Upper lobe of left lung (tissue), 6 donors: ENCODE measurements at regions not wholly inside any gene's neighbourhood (a gene's known extent, or its start where the extent isn't known, plus 50 kb on each side); places are given as distances from the start of the nearest gene placed in this dataset.

Experiments
- ATAC-seq, 2 donors: fragments of 200-7000 bp; cut with Tn5 transposase; one replicate each; pipeline ENCODE4 v1.9.1; 2022; ENCODE audit warnings: mild to moderate bottlenecking in 2 of 2, moderate library complexity in 2 of 2; ENCODE audit not compliant: low FRiP score in 2 of 2
- DNase-seq, 2 donors: peaks; one replicate each; pipeline ENCODE4 v3.0.0-alpha.2; 2019 to 2020
- H3K27ac ChIP-seq, 4 donors: fragments of 200-600 bp; sonication (generic); one replicate each; pipeline ENCODE4 v1.5.1; 2016 to 2019
- H3K27me3 ChIP-seq, 4 donors: fragments of 200-600 bp; sonication (generic); one replicate each; pipeline ENCODE4 v1.5.1; 2017 to 2019
- H3K36me3 ChIP-seq, 4 donors: fragments of 200-600 bp; sonication (generic); one replicate each; pipeline ENCODE4 v1.5.1; 2016 to 2019
- H3K4me1 ChIP-seq, 4 donors: fragments of 200-600 bp; sonication (generic); one replicate each; pipeline ENCODE4 v1.5.1; 2018 to 2019
- H3K4me3 ChIP-seq, 4 donors: fragments of 200-600 bp; sonication (generic); one replicate each; pipeline ENCODE4 v1.5.1; 2017 to 2019; ENCODE audit warnings: mild to moderate bottlenecking in 2 of 4, moderate library complexity in 1 of 4
- H3K9me3 ChIP-seq, 4 donors: fragments of 200-600 bp; sonication (generic); one replicate each; pipeline ENCODE4 v1.5.1; 2018 to 2019
- CTCF ChIP-seq, 6 experiments: fragments of 450-650 bp in 4 of 6; fragments of 200-600 bp in 2 of 6; sonication (generic) in 2 of 6; IDR thresholded peaks; one replicate each; pipeline ENCODE4 v1.5.1; 2016 to 2019; ENCODE audit warnings: antibody characterized with exemption in 6 of 6
- EP300 ChIP-seq, 4 donors: sonication (generic); formaldehyde crosslinking; IDR thresholded peaks; one replicate each; pipeline ENCODE4 v1.5.1; 2017; ENCODE audit warnings: antibody characterized with exemption in 4 of 4, control low read depth in 2 of 4
- POLR2A ChIP-seq, 4 donors: fragments of 450-650 bp; IDR thresholded peaks; one replicate each; pipeline ENCODE4 v1.5.1; 2016 to 2017; ENCODE audit warnings: antibody characterized with exemption in 4 of 4, mild to moderate bottlenecking in 2 of 4
- POLR2AphosphoS5 ChIP-seq, 2 donors: sonication (generic); formaldehyde crosslinking; IDR thresholded peaks; one replicate each; pipeline ENCODE4 v1.5.1; 2017; ENCODE audit warnings: antibody characterized with exemption in 2 of 2
- WGBS, 2 donors: methylation state at CpG; one replicate each; pipeline ENCODE4 v1.1.5; 2017 to 2018; 5-methylcytosine and 5-hydroxymethylcytosine counted together
- donor health status: DM: no; HTN: no; CAD: no; lungs with moderate emphysema.
- donor health status: DM: no; HTN: yes; CAD: no; lungs with severe emphysema.

DNA sequence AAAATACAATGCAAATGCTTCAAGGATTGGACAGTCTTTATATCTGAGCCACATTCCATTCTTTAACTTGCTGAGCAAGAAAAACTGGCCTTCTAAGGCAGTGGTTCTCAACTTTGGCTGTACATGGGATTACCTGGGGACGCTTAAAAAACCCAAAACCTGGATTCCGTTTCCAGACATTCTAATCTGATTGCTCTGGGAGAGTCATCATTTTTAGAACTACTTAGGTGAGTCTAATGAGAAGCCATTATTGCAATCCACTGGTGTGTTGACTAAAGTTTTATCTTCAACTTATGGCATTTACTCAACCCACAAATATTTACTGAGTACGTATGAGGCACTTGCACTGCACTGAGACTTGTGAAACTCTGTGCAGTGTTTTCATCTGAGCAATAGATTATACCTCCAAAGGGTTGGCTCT, 195.7 kb upstream of the ATP11B start:
- Histone ChIP-seq H3K27ac (no peak overlapping the region), H3K27me3 (no peaks in the 10 kb centered on the region), H3K9me3 (no peaks in the 10 kb centered on the region), H3K4me1 (no peaks in the 10 kb centered on the region), H3K4me3 (no peak overlapping the region), H3K36me3 (no peaks in the 10 kb centered on the region)
- ATAC-seq, result no peak
- TF ChIP-seq EP300 (IDR thresholded peaks at IDR 0.05) (no peak), CTCF (IDR thresholded peaks at IDR 0.05) (no peak), POLR2A (IDR thresholded peaks at IDR 0.05) (no peak), POLR2AphosphoS5 (IDR thresholded peaks at IDR 0.05) (no peak)
- no peak for DNase-seq
- WGBS, 2 donors, result 70 to 75% methylated on average over 3 of the region's 3 CpGs

DNA sequence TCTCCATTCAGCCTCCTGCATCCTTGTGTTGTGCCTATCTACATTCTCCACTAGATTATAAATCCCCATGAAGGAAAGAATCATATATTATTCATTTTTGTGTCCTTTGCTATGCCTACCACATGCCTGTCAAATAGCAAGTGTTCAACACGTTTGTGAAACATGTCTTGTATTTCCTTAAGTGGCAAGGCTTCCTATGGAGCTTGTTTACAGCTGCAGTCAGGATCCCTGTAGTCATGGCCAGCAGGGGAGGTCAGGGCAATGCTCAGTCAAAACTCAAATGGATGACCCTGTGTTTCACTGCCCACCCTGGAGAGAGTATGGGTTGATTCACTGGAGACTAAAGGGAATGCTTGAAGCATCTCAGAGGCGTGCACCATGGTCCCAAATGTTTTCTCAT, 191.7 kb upstream of the ATP11B start:
- WGBS, 2 donors, result 63 to 74% methylated on average over 2 of the region's 2 CpGs
- H3K36me3 ChIP-seq, result no peaks in the 10 kb centered on the region
- H3K4me1 ChIP-seq, result no peaks in the 10 kb centered on the region
- ATAC-seq (no peak), DNase-seq (no peak)
- TF ChIP-seq POLR2AphosphoS5 (IDR thresholded peaks at IDR 0.05) (no peak), CTCF (IDR thresholded peaks at IDR 0.05) (no peak), POLR2A (IDR thresholded peaks at IDR 0.05) (no peak), EP300 (IDR thresholded peaks at IDR 0.05) (no peak)
- H3K9me3 ChIP-seq, result no peaks in the 10 kb centered on the region
- no peaks in the 10 kb centered on the region for H3K27me3 ChIP-seq
- no peak overlapping the region for H3K27ac ChIP-seq
- no peak overlapping the region for H3K4me3 ChIP-seq

DNA sequence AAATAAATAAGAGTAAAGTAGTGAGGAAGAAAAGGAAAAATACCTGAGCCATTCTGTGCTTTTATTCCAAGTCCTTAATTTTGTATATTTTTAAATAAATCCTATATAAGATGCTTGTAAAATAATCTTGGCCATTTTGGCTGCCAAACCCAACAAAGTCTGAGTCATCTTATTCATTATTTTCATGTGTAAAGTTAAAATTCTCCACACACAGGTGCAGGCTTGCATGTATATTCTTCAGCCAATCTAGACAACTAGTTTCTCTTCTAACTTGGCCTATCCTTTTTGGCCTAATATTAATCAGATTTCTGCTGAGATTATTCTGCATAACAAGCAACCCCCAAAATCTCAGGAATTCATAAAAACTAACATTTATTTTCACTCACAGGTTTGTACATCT, 189.8 kb upstream of the ATP11B start:
- ATAC-seq, result no peak

DNA sequence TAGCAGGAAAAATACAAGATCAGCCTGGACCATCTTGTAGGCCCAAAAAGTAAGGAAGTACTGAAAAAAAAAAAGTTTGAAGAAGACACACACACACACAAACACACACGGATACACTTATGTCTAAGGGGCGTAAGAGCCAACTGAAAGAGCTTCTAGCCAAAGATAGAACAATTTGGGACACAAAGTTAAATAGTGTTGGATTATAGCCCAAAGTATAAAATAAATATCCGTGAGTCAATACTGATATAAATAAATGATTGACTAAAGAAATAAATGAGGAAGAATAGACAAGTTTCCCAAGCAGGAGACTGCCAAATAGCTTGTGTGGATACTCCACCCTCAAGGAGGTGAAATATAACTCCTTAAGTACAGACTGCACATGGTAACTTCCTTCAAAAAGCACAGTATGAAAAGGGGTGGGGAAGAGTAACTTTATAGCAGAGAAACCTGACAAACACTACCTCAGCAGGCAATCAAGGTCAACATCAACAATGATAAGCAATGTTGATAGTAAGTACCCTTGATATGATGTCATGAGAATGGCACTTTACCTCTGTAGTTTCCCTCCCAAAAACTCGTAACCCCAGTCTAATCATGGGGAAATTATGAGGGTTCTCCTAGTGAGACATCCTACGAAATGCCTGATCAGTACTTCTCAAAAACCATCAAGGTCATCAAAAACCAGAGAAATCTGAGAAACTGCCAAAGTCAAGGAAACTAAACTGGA, 187.3 kb upstream of the ATP11B start:
- H3K36me3 ChIP-seq, result no peaks in the 10 kb centered on the region
- 50 to 56% methylated on average over 5 of the region's 5 CpGs for WGBS, 2 donors
- DNase-seq (no peak), ATAC-seq (peak in 1 of 2 donors; percentile 25)
- H3K27ac ChIP-seq, result no peak overlapping the region
- H3K4me1 ChIP-seq, result no peaks in the 10 kb centered on the region
- H3K9me3 ChIP-seq, result no peaks in the 10 kb centered on the region
- H3K4me3 ChIP-seq, result no peak overlapping the region
- TF ChIP-seq CTCF (IDR thresholded peaks at IDR 0.05) (no peak), EP300 (IDR thresholded peaks at IDR 0.05) (no peak), POLR2A (IDR thresholded peaks at IDR 0.05) (no peak), POLR2AphosphoS5 (IDR thresholded peaks at IDR 0.05) (no peak)
- no peaks in the 10 kb centered on the region for H3K27me3 ChIP-seq

More for the DNA sequence above, 189.8 kb upstream of the ATP11B start:
- no peaks in the 10 kb centered on the region for H3K27me3 ChIP-seq
- H3K9me3 ChIP-seq, result no peaks in the 10 kb centered on the region
- H3K4me1 ChIP-seq, result no peaks in the 10 kb centered on the region
- TF ChIP-seq EP300 (IDR thresholded peaks at IDR 0.05) (no peak), CTCF (IDR thresholded peaks at IDR 0.05) (no peak), POLR2AphosphoS5 (IDR thresholded peaks at IDR 0.05) (no peak), POLR2A (IDR thresholded peaks at IDR 0.05) (no peak)
- H3K36me3 ChIP-seq, result no peaks in the 10 kb centered on the region
- H3K4me3 ChIP-seq, result no peak overlapping the region
- DNase-seq, result no peak
- H3K27ac ChIP-seq, result no peak overlapping the region

- ATAC-seq, result peak in 1 of 2 donors; percentile 16
Observed at GRCh38 chr3:182606905-182607504, 186.3 kb upstream of the ATP11B start.

More at GRCh38 chr3:182606905-182607504, 186.3 kb upstream of the ATP11B start:
- Histone ChIP-seq H3K4me3 (no peak overlapping the region), H3K27me3 (no peaks in the 10 kb centered on the region), H3K4me1 (no peaks in the 10 kb centered on the region), H3K27ac (no peak overlapping the region), H3K9me3 (no peaks in the 10 kb centered on the region), H3K36me3 (no peaks in the 10 kb centered on the region)
- no peak for TF ChIP-seq EP300 (IDR thresholded peaks at IDR 0.05)
- TF ChIP-seq POLR2A (IDR thresholded peaks at IDR 0.05), result no peak
- no peak for TF ChIP-seq POLR2AphosphoS5 (IDR thresholded peaks at IDR 0.05)
- TF ChIP-seq CTCF (IDR thresholded peaks at IDR 0.05), result no peak
- WGBS, 2 donors, result 51 to 65% methylated on average over 2 of the region's 2 CpGs
- DNase-seq, result no peak
